H9 (cell line): ENCODE measurements at regions not wholly inside any gene's neighbourhood (a gene's known extent, or its start where the extent isn't known, plus 50 kb on each side); places are given as distances from the start of the nearest gene placed in this dataset.

Experiments
- DNase-seq: peaks from one replicate; pipeline ENCODE4 v3.0.0-alpha.2; 2017
- H2AFZ ChIP-seq: one replicate; pipeline ENCODE4 v1.6.1; 2013; ENCODE audit warnings: mild to moderate bottlenecking, low read length, control low read depth, moderate library complexity
- H2AK5ac ChIP-seq: 2 replicates; pipeline ENCODE4 v1.6.1; 2013; ENCODE audit warnings: low read length, control low read depth, mixed read lengths; ENCODE audit not compliant: insufficient read length
- H2BK120ac ChIP-seq: one replicate; pipeline ENCODE4 v1.6.1; 2013; ENCODE audit warnings: low read depth, mild to moderate bottlenecking, low read length, control low read depth, inconsistent platforms; ENCODE audit not compliant: poor library complexity, severe bottlenecking
- H2BK12ac ChIP-seq: 2 replicates; pipeline ENCODE4 v1.6.1; 2013; ENCODE audit warnings: low read length, control low read depth, mixed read lengths, low read depth; ENCODE audit not compliant: insufficient read length
- H2BK15ac ChIP-seq: 2 replicates; pipeline ENCODE4 v1.6.1; 2013; ENCODE audit warnings: low read depth, low read length, control low read depth
- H2BK20ac ChIP-seq: one replicate; pipeline ENCODE4 v1.6.1; 2013; ENCODE audit warnings: low read depth, mild to moderate bottlenecking, low read length, control low read depth, inconsistent platforms; ENCODE audit not compliant: poor library complexity, severe bottlenecking
- H2BK5ac ChIP-seq: 2 replicates; pipeline ENCODE4 v1.6.1; 2013; ENCODE audit warnings: low read length, control low read depth, mixed read lengths; ENCODE audit not compliant: insufficient read length
- H3K14ac ChIP-seq: 2 replicates; pipeline ENCODE4 v1.6.1; 2013; ENCODE audit warnings: low read length, control low read depth; ENCODE audit not compliant: insufficient read depth
- H3K18ac ChIP-seq: 2 replicates; pipeline ENCODE4 v1.6.1; 2013; ENCODE audit warnings: low read depth, mild to moderate bottlenecking, mixed read lengths, low read length, control low read depth; ENCODE audit not compliant: insufficient read length
- H3K23ac ChIP-seq: 2 replicates; pipeline ENCODE4 v1.6.1; 2013; ENCODE audit warnings: low read length, control low read depth, mixed read lengths, low read depth; ENCODE audit not compliant: insufficient read length
- H3K23me2 ChIP-seq: 2 replicates; pipeline ENCODE4 v1.6.1; 2013; ENCODE audit warnings: low read depth, mild to moderate bottlenecking, mixed read lengths, low read length, control low read depth; ENCODE audit not compliant: insufficient read length, poor library complexity, severe bottlenecking
- H3K27ac ChIP-seq: 2 replicates; pipeline ENCODE4 v1.5.1; 2013; ENCODE audit warnings: low read length, control low read depth, mixed read lengths, low read depth; ENCODE audit not compliant: insufficient read length
- H3K27me3 ChIP-seq: 2 replicates; pipeline ENCODE4 v1.6.1; 2013; ENCODE audit warnings: low read length, control low read depth, inconsistent platforms; ENCODE audit not compliant: insufficient read depth
- H3K4ac ChIP-seq: 2 replicates; pipeline ENCODE4 v1.6.1; 2013; ENCODE audit warnings: low read depth, mild to moderate bottlenecking, control low read depth, inconsistent platforms, low read length, moderate library complexity
- H3K4me1 ChIP-seq: 2 replicates; pipeline ENCODE4 v1.6.1; 2013; ENCODE audit warnings: low read length, control low read depth, inconsistent platforms; ENCODE audit not compliant: insufficient read depth
- H3K4me2 ChIP-seq: 2 replicates; pipeline ENCODE4 v1.6.1; 2013; ENCODE audit warnings: low read length, control low read depth, mixed read lengths; ENCODE audit not compliant: insufficient read length, insufficient read depth
- H3K56ac ChIP-seq: 2 replicates; pipeline ENCODE4 v1.6.1; 2013; ENCODE audit warnings: low read depth, mild to moderate bottlenecking, mixed read lengths, low read length, control low read depth; ENCODE audit not compliant: insufficient read length
- H3K79me1 ChIP-seq: 2 replicates; pipeline ENCODE4 v1.6.1; 2013; ENCODE audit warnings: low read depth, mild to moderate bottlenecking, moderate library complexity, low read length, control low read depth, inconsistent platforms; ENCODE audit not compliant: insufficient read depth, poor library complexity, severe bottlenecking
- H3K79me2 ChIP-seq: 2 replicates; pipeline ENCODE4 v1.6.1; 2013; ENCODE audit warnings: low read length, control low read depth, inconsistent platforms; ENCODE audit not compliant: insufficient read depth
- H3K9ac ChIP-seq: 2 replicates; pipeline ENCODE4 v1.6.1; 2013; ENCODE audit warnings: low read length, control low read depth, mixed read lengths; ENCODE audit not compliant: insufficient read length; ENCODE audit errors: extremely low read depth
- H3K9me3 ChIP-seq: one replicate; pipeline ENCODE4 v1.6.1; 2013; ENCODE audit warnings: low read depth, low read length, inconsistent platforms; ENCODE audit not compliant: control insufficient read depth
- H3T11ph ChIP-seq: one replicate; pipeline ENCODE4 v1.6.1; 2013; ENCODE audit warnings: mild to moderate bottlenecking, low read length, control low read depth, inconsistent platforms
- H4K20me1 ChIP-seq: one replicate; pipeline ENCODE4 v1.6.1; 2013; ENCODE audit not compliant: control insufficient read depth, insufficient read length, insufficient read depth
- H4K5ac ChIP-seq: 2 replicates; pipeline ENCODE4 v1.6.1; 2013; ENCODE audit warnings: low read depth, mild to moderate bottlenecking, mixed read lengths, low read length, control low read depth; ENCODE audit not compliant: insufficient read length
- H4K8ac ChIP-seq: replicated peaks from 2 replicates; pipeline ENCODE4 v1.6.1; 2013; ENCODE audit warnings: low read length, control low read depth, mixed read lengths, low read depth; ENCODE audit not compliant: insufficient read length
- H4K91ac ChIP-seq: 2 replicates; pipeline ENCODE4 v1.6.1; 2013; ENCODE audit warnings: low read depth, mild to moderate bottlenecking, moderate library complexity, mixed read lengths, low read length, control low read depth; ENCODE audit not compliant: insufficient read length
- H3K27ac Mint-ChIP-seq, 3 experiments: 2 replicates in 2 of 3; 3 replicates in 1 of 3; pipeline ENCODE4 v1.8.0; 2020 to 2021; ENCODE audit warnings: mixed read lengths in 3 of 3, mild to moderate bottlenecking in 1 of 3, moderate library complexity in 1 of 3
- H3K27me3 Mint-ChIP-seq: 2 replicates; pipeline ENCODE4 v1.8.0; 2021; ENCODE audit warnings: low read depth, mild to moderate bottlenecking, moderate library complexity, mixed read lengths
- H3K36me3 Mint-ChIP-seq, 3 experiments: 2 replicates in 2 of 3; 3 replicates in 1 of 3; pipeline ENCODE4 v1.8.0; 2020 to 2021; ENCODE audit warnings: low read depth in 3 of 3, mixed read lengths in 3 of 3; ENCODE audit not compliant: insufficient read depth in 1 of 3
- H3K4me1 Mint-ChIP-seq, 2 experiments: 2 replicates each; pipeline ENCODE4 v1.8.0; 2020; ENCODE audit warnings: mixed read lengths in 2 of 2
- H3K4me3 Mint-ChIP-seq, 2 experiments: 2 replicates in 1 of 2; 3 replicates in 1 of 2; pipeline ENCODE4 v1.8.0; 2020 to 2021; ENCODE audit warnings: mild to moderate bottlenecking in 2 of 2, mixed read lengths in 2 of 2, moderate library complexity in 1 of 2
- H3K9me3 Mint-ChIP-seq, 2 experiments: 2 replicates in 1 of 2; 3 replicates in 1 of 2; pipeline ENCODE4 v1.8.0; 2020; ENCODE audit warnings: mild to moderate bottlenecking in 2 of 2, mixed read lengths in 2 of 2, moderate library complexity in 1 of 2
- WGBS: extraction: QIAGEN DNeasy Blood & Tissue Kit; methylation state at CpG from one replicate; pipeline ENCODE4 v1.1.7; 2013; ENCODE audit warnings: missing lambda C conversion rate, low lambda C conversion rate, mixed read lengths; ENCODE audit not compliant: insufficient read length; ENCODE audit errors: extremely low coverage; 5-methylcytosine and 5-hydroxymethylcytosine counted together
- TF ChIP-seq, protein P1 (sequence below): fragments of 200-600 bp; sonication (generic); conservative IDR thresholded peaks from 3 replicates; pipeline ENCODE4 v1.8.0; 2021; ENCODE audit warnings: antibody characterized with exemption, mild to moderate bottlenecking

DNA sequence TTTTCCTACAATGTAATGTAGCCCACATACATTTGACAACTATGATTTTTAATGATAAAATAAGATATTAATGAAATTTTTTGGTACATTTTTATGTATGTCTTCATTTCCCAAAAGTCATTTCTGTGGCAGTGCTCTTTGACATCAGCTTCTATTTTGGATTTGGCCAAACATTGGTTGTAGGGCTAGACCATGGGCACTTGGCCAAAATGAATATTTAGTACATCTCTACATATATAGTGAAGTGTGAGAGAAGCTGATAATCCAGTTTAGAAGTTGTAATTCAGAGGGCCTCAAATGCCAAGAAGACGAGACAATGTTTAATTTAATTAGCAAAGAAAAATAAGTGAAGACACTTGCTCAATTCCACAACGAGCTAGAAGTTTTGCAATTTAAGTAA lies 724.9 kb upstream of the SOX9 start:
- Histone ChIP-seq H2BK5ac (no peak overlapping the region), H4K5ac (no peak overlapping the region), H3K79me1 (no peaks in the 10 kb centered on the region), H2BK12ac (no peak overlapping the region), H3K27me3 (no peaks in the 10 kb centered on the region), H3K4me1 (no peaks in the 10 kb centered on the region; the same call in 1 of the 2 replicates), H2BK15ac (no peak overlapping the region), H3K23me2 (no peaks in the 10 kb centered on the region), H3K9ac (no peak overlapping the region), H3K56ac (no peak overlapping the region), H3K27ac (no peak overlapping the region), H3K14ac (no peak overlapping the region), H3K79me2 (no peaks in the 10 kb centered on the region), H2AK5ac (no peak overlapping the region), H3K9me3 (no peaks in the 10 kb centered on the region), H2BK20ac (no peak overlapping the region), H4K20me1 (no peaks in the 10 kb centered on the region), H2AFZ (no peak overlapping the region), H4K91ac (no peak overlapping the region), H4K8ac (no peak overlapping the region), H3T11ph (no peak overlapping the region), H3K4me2 (no peak overlapping the region), H3K18ac (no peak overlapping the region), H3K4ac (no peak overlapping the region), H3K23ac (no peak overlapping the region), H2BK120ac (no peak overlapping the region)
- no CpG with 5 or more reads among the region's 2 CpGs for WGBS
- H3K27ac Mint-ChIP-seq: no peak overlapping the region
- no peak overlapping the region for H3K4me3 Mint-ChIP-seq
- H3K36me3 Mint-ChIP-seq: no peaks in the 10 kb centered on the region
- no peak for DNase-seq
- no peaks in the 10 kb centered on the region for H3K27me3 Mint-ChIP-seq
- no peaks in the 10 kb centered on the region; a peak in 1 of 5 replicates for H3K9me3 Mint-ChIP-seq
- TF ChIP-seq, protein P1, sequence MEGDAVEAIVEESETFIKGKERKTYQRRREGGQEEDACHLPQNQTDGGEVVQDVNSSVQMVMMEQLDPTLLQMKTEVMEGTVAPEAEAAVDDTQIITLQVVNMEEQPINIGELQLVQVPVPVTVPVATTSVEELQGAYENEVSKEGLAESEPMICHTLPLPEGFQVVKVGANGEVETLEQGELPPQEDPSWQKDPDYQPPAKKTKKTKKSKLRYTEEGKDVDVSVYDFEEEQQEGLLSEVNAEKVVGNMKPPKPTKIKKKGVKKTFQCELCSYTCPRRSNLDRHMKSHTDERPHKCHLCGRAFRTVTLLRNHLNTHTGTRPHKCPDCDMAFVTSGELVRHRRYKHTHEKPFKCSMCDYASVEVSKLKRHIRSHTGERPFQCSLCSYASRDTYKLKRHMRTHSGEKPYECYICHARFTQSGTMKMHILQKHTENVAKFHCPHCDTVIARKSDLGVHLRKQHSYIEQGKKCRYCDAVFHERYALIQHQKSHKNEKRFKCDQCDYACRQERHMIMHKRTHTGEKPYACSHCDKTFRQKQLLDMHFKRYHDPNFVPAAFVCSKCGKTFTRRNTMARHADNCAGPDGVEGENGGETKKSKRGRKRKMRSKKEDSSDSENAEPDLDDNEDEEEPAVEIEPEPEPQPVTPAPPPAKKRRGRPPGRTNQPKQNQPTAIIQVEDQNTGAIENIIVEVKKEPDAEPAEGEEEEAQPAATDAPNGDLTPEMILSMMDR: no peak
- H3K4me1 Mint-ChIP-seq: peaks cover 8 to 9% of the 10 kb centered on the region in 2 experiments
